ENCODE measurements at regions not wholly inside any gene's neighbourhood (a gene's known extent, or its start where the extent isn't known, plus 50 kb on each side); places are given as distances from the start of the nearest gene placed in this dataset.

GRCh38 chr16:86980644-86981043, 336.5 kb downstream of the C16orf95 start:
- Histone ChIP-seq H3K4me1 (no peaks in the 10 kb centered on the region), H3K4me3 (no peak overlapping the region), H3K9me3 (no peaks in the 10 kb centered on the region), H3K36me3 (ENCODE audit: insufficient read depth in 1 of 2, low read depth in 1 of 2) (no peaks in the 10 kb centered on the region), H3K27me3 (ENCODE audit: insufficient read depth in 3 of 3, low read length in 2 of 3) (peaks cover 0 to 19% (median 0%) of the 10 kb centered on the region in 3 donors), H3K27ac (no peak overlapping the region)
- TF ChIP-seq, protein P1, sequence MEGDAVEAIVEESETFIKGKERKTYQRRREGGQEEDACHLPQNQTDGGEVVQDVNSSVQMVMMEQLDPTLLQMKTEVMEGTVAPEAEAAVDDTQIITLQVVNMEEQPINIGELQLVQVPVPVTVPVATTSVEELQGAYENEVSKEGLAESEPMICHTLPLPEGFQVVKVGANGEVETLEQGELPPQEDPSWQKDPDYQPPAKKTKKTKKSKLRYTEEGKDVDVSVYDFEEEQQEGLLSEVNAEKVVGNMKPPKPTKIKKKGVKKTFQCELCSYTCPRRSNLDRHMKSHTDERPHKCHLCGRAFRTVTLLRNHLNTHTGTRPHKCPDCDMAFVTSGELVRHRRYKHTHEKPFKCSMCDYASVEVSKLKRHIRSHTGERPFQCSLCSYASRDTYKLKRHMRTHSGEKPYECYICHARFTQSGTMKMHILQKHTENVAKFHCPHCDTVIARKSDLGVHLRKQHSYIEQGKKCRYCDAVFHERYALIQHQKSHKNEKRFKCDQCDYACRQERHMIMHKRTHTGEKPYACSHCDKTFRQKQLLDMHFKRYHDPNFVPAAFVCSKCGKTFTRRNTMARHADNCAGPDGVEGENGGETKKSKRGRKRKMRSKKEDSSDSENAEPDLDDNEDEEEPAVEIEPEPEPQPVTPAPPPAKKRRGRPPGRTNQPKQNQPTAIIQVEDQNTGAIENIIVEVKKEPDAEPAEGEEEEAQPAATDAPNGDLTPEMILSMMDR (IDR thresholded peaks at IDR 0.05), result no peak
- intact Hi-C loops (cut with DNase I), result no loop called here
- 42 to 67% (median 53%) methylated on average over 6 of the region's 6 CpGs for WGBS, 3 donors
- ATAC-seq (no peak), DNase-seq (no peak)

- intact Hi-C loops (cut with DNase I), result no loop called here
These were observed 334.9 kb downstream of the C16orf95 start for GRCh38 chr16:86982347-86982596.

GRCh38 chr16:86982912-86983311, 334.3 kb downstream of the C16orf95 start:
- DNase-seq, result no peak
- no peak overlapping the region for H3K4me3 ChIP-seq
- H3K4me1 ChIP-seq, result no peaks in the 10 kb centered on the region
- no peak overlapping the region for H3K27ac ChIP-seq
- no peaks in the 10 kb centered on the region for H3K9me3 ChIP-seq
- 59 to 63% (median 62%) methylated on average over 12 of the region's 12 CpGs for WGBS, 3 donors
- TF ChIP-seq, protein P1 (IDR thresholded peaks at IDR 0.05), result no peak
- H3K27me3 ChIP-seq (ENCODE audit: insufficient read depth in 3 of 3, low read length in 2 of 3), result peaks cover 0 to 17% (median 0%) of the 10 kb centered on the region in 3 donors
- intact Hi-C loops (cut with DNase I), result no loop called here
- no peak for ATAC-seq
- H3K36me3 ChIP-seq (ENCODE audit: insufficient read depth in 1 of 2, low read depth in 1 of 2), result no peaks in the 10 kb centered on the region

More at GRCh38 chr16:86982347-86982596, 334.9 kb downstream of the C16orf95 start:
- no peaks in the 10 kb centered on the region for H3K9me3 ChIP-seq
- H3K27ac ChIP-seq, result no peak overlapping the region
- TF ChIP-seq, protein P1 (IDR thresholded peaks at IDR 0.05), result no peak
- peaks cover 0 to 18% (median 0%) of the 10 kb centered on the region in 3 donors for H3K27me3 ChIP-seq (ENCODE audit: insufficient read depth in 3 of 3, low read length in 2 of 3)
- no peaks in the 10 kb centered on the region for H3K36me3 ChIP-seq (ENCODE audit: insufficient read depth in 1 of 2, low read depth in 1 of 2)
- no peak overlapping the region for H3K4me3 ChIP-seq
- ATAC-seq (no peak), DNase-seq (no peak)
- no peaks in the 10 kb centered on the region for H3K4me1 ChIP-seq
- 58 to 67% (median 63%) methylated on average over 3 of the region's 3 CpGs for WGBS, 3 donors

DNA sequence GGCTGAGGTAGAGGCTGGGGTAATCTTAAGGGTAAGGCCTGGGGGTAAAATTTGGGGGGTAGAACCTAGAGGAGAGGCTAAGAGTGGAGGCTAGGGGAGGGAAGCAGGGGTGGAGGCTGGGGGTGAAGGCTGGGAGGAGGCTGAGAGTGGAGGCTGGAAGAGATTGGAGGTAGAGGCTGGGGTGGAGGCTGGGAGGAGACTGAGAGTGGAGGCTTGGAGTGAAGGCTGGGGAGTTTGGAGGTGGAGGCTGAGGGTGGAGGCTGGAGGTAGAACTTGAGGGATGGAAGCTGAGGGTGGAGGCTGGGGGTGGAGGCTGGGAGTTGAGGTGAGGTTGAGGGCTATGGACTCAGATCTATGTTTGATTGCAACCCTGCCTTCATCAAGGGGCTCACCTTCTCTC, 333.6 kb downstream of the C16orf95 start:
- Histone ChIP-seq H3K27me3 (ENCODE audit: insufficient read depth in 3 of 3, low read length in 2 of 3) (peaks cover 0 to 21% (median 0%) of the 10 kb centered on the region in 3 donors), H3K4me1 (no peaks in the 10 kb centered on the region), H3K36me3 (ENCODE audit: insufficient read depth in 1 of 2, low read depth in 1 of 2) (no peaks in the 10 kb centered on the region), H3K9me3 (no peaks in the 10 kb centered on the region), H3K27ac (no peak overlapping the region), H3K4me3 (no peak overlapping the region)
- ATAC-seq, result no peak
- no peak for DNase-seq
- intact Hi-C loops (cut with DNase I), result no loop called here
- TF ChIP-seq, protein P1 (IDR thresholded peaks at IDR 0.05), result no peak

DNA sequence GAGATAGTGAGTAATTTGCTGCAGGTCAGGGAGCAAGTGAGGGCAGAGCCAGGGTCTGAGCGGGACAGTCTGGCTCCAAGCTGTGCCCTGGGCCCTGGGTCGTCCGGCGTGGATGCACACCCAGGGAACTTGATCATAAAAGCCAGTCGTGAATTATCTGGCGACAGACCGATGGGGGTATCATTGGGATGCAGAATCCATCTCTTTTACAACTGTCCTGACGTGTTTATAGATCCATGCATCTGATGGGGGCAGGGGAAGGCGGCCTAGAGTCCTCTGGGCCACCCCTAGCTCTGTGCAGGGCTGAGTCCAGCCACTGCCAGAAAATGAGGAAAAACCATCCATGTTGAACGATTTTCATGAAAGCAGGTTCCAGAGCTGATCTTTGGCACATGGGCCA, 332.8 kb downstream of the C16orf95 start:
- H3K4me1 ChIP-seq, result no peaks in the 10 kb centered on the region
- ATAC-seq (no peak), DNase-seq (no peak)
- 55 to 64% (median 60%) methylated on average over 10 of the region's 10 CpGs for WGBS, 3 donors
- peaks cover 0 to 24% (median 0%) of the 10 kb centered on the region in 3 donors for H3K27me3 ChIP-seq (ENCODE audit: insufficient read depth in 3 of 3, low read length in 2 of 3)
- TF ChIP-seq, protein P1 (IDR thresholded peaks at IDR 0.05), result no peak
- H3K36me3 ChIP-seq (ENCODE audit: insufficient read depth in 1 of 2, low read depth in 1 of 2), result no peaks in the 10 kb centered on the region
- H3K27ac ChIP-seq, result no peak overlapping the region
- intact Hi-C loops (cut with DNase I), result no loop called here
- H3K9me3 ChIP-seq, result no peaks in the 10 kb centered on the region
- H3K4me3 ChIP-seq, result no peak overlapping the region

All from psoas muscle (tissue), 7 donors.